PC-9 (cell line): ENCODE measurements at regions not wholly inside any gene's neighbourhood (a gene's known extent, or its start where the extent isn't known, plus 50 kb on each side); places are given as distances from the start of the nearest gene placed in this dataset.
A peak's percentile ranks its signal among the peaks of the same experiment; 100 is the strongest.

Source experiments
- BruUV-seq: library from RNA; stranded (reverse); fragments of 400-500 nt; replicated peaks from 2 replicates; lab custom pipeline; 2021; lab: Mats Ljungman, UMichigan
- CTCF ChIA-PET: fragments of 300-600 bp; sonication (Branson Sonifier 250); formaldehyde crosslinking; loops from one replicate; lab custom pipeline; 2022; ENCODE audit warnings: antibody characterized with exemption; lab: Charles Lee
- POLR2A ChIA-PET: fragments of 300-600 bp; sonication (Branson Sonifier 250); formaldehyde crosslinking; loops from one replicate; lab custom pipeline; 2022; ENCODE audit warnings: antibody characterized with exemption; ENCODE audit not compliant: unreplicated experiment; lab: Charles Lee
- DNase-seq, 2 experiments: peaks; one replicate each; pipeline versions ENCODE4 v3.0.0 to v3.0.0-alpha.2; 2015 to 2022; ENCODE audit warnings: mixed read lengths in 1 of 2
- H2AFZ ChIP-seq: fragments of 200-600 bp; sonication (generic); 2 replicates; pipeline ENCODE4 v1.8.1; 2017; ENCODE audit warnings: antibody characterized with exemption
- H3F3A ChIP-seq: fragments of 200-600 bp; sonication (generic); 2 replicates; pipeline ENCODE4 v1.8.1; 2017; ENCODE audit warnings: antibody characterized with exemption, mild to moderate bottlenecking, low read depth; ENCODE audit not compliant: insufficient read depth
- H3K27ac ChIP-seq: fragments of 200-600 bp; sonication (generic); 2 replicates; pipeline ENCODE4 v1.6.1; 2016; ENCODE audit warnings: mixed run types
- H3K27me3 ChIP-seq: fragments of 200-600 bp; sonication (generic); 2 replicates; pipeline ENCODE4 v1.6.1; 2016; ENCODE audit warnings: low read depth, mixed run types; ENCODE audit not compliant: insufficient read depth
- H3K36me3 ChIP-seq: fragments of 200-600 bp; sonication (generic); 2 replicates; pipeline ENCODE4 v1.6.1; 2016; ENCODE audit warnings: low read depth, mixed run types
- H3K4me1 ChIP-seq: fragments of 200-600 bp; sonication (generic); replicated peaks from 2 replicates; pipeline ENCODE4 v1.6.1; 2016; ENCODE audit warnings: mixed run types; ENCODE audit not compliant: insufficient read depth
- H3K4me2 ChIP-seq: fragments of 200-600 bp; sonication (generic); 2 replicates; pipeline ENCODE4 v1.6.1; 2017; ENCODE audit warnings: mixed run types
- H3K4me3 ChIP-seq: fragments of 200-600 bp; sonication (generic); 2 replicates; pipeline ENCODE4 v1.6.1; 2016; ENCODE audit warnings: mixed run types
- H3K79me2 ChIP-seq: fragments of 200-600 bp; sonication (generic); 2 replicates; pipeline ENCODE4 v1.6.1; 2017; ENCODE audit warnings: low read depth, mixed run types
- H3K9me2 ChIP-seq: fragments of 200-600 bp; sonication (generic); 2 replicates; pipeline ENCODE4 v1.8.1; 2017; ENCODE audit warnings: mild to moderate bottlenecking; ENCODE audit not compliant: insufficient read depth
- H3K9me3 ChIP-seq: fragments of 200-600 bp; sonication (generic); 2 replicates; pipeline ENCODE4 v1.8.1; 2016; ENCODE audit warnings: low read depth; ENCODE audit not compliant: insufficient read depth
- H4K20me1 ChIP-seq: fragments of 200-600 bp; sonication (generic); 2 replicates; pipeline ENCODE4 v1.8.1; 2017; ENCODE audit not compliant: insufficient read depth
- CTCF ChIP-seq: fragments of 200-600 bp; sonication (generic); conservative IDR thresholded peaks from 2 replicates; pipeline ENCODE4 v1.6.1; 2017; ENCODE audit warnings: mixed run types, antibody characterized with exemption, mild to moderate bottlenecking, moderate library complexity
- EZH2 ChIP-seq: fragments of 200-600 bp; sonication (generic); IDR thresholded peaks from 2 replicates; pipeline ENCODE4 v1.8.0; 2017; ENCODE audit warnings: antibody characterized with exemption, low read depth
- intact Hi-C: fragments of 100-400 bp; cut with micrococcal nuclease; formaldehyde crosslinking; loops from one replicate; pipeline ENCODE4 v1.10.0; 2022; ENCODE audit not compliant: unreplicated experiment

- Histone ChIP-seq H3K79me2 (no peaks in the 10 kb centered on the region), H3K27ac (peak overlapping the region; percentile 35), H4K20me1 (no peaks in the 10 kb centered on the region), H3K27me3 (no peaks in the 10 kb centered on the region), H3K4me1 (peaks cover 16% of the 10 kb centered on the region; the same call in 1 of the 2 replicates), H3K9me2 (no peaks in the 10 kb centered on the region), H3K4me2 (peak overlapping the region; percentile 46), H3K36me3 (no peaks in the 10 kb centered on the region), H3K9me3 (no peaks in the 10 kb centered on the region), H3K4me3 (no peak overlapping the region), H2AFZ (no peak overlapping the region), H3F3A (peaks cover 4% of the 10 kb centered on the region; the same call in 1 of the 2 replicates)
- BruUV-seq: no TSS peak
- TF ChIP-seq EZH2: no peak
- no peak for TF ChIP-seq CTCF
- peak in 1 of 2 experiments; percentile 14 for DNase-seq
- ChIA-PET CTCF (no interaction called here), POLR2A (no interaction called here)
- intact Hi-C loops: loop anchor here (2.0 kb wide), 1 partner anchor 16 kb away; no protein-coding TSS in a partner anchor
Measured at GRCh38 chr1:5388622-5389021, 603.6 kb downstream of the NPHP4 start.

GRCh38 chr1:5386371-5386770, 605.9 kb downstream of the NPHP4 start:
- DNase-seq: no peak
- CTCF ChIA-PET: no interaction called here

GRCh38 chr1:5385956-5386355, 606.3 kb downstream of the NPHP4 start:
- Histone ChIP-seq H3K27me3 (no peaks in the 10 kb centered on the region), H2AFZ (no peak overlapping the region), H3K36me3 (no peaks in the 10 kb centered on the region), H4K20me1 (no peaks in the 10 kb centered on the region), H3K79me2 (no peaks in the 10 kb centered on the region), H3K4me1 (peaks cover 16% of the 10 kb centered on the region; the same call in 1 of the 2 replicates), H3K4me3 (no peak overlapping the region), H3K4me2 (no peak overlapping the region), H3F3A (peaks cover 4% of the 10 kb centered on the region; the same call in 1 of the 2 replicates), H3K27ac (no peak overlapping the region), H3K9me3 (no peaks in the 10 kb centered on the region), H3K9me2 (no peaks in the 10 kb centered on the region)
- ChIA-PET POLR2A (no interaction called here), CTCF (no interaction called here)
- intact Hi-C loops: no loop called here
- DNase-seq: no peak
- BruUV-seq: no TSS peak
- TF ChIP-seq EZH2: no peak
- TF ChIP-seq CTCF: no peak

More at GRCh38 chr1:5386371-5386770, 605.9 kb downstream of the NPHP4 start:
- Histone ChIP-seq H3K27me3 (no peaks in the 10 kb centered on the region), H4K20me1 (no peaks in the 10 kb centered on the region), H3K9me3 (no peaks in the 10 kb centered on the region), H3K79me2 (no peaks in the 10 kb centered on the region), H3K4me2 (no peak overlapping the region), H3K36me3 (no peaks in the 10 kb centered on the region), H2AFZ (no peak overlapping the region), H3K9me2 (no peaks in the 10 kb centered on the region), H3K4me1 (peaks cover 16% of the 10 kb centered on the region; the same call in 1 of the 2 replicates), H3F3A (peaks cover 4% of the 10 kb centered on the region; the same call in 1 of the 2 replicates), H3K4me3 (no peak overlapping the region), H3K27ac (no peak overlapping the region)
- POLR2A ChIA-PET: no interaction called here
- intact Hi-C loops: no loop called here
- TF ChIP-seq CTCF: no peak
- no peak for TF ChIP-seq EZH2
- no TSS peak for BruUV-seq
